T-helper 22 cell (primary cell): ENCODE measurements at regions not wholly inside any gene's neighbourhood (a gene's known extent, or its start where the extent isn't known, plus 50 kb on each side); places are given as distances from the start of the nearest gene placed in this dataset.
"Not testable (repeated sequence)": the region's sequence is repeated elsewhere in the genome, so short reads cannot be mapped to it uniquely, and the experiment has no call there.

Experiments
- DNase-seq: peaks from one replicate; pipeline ENCODE4 v3.0.0-alpha.2; 2020; ENCODE audit warnings: low read depth

DNA sequence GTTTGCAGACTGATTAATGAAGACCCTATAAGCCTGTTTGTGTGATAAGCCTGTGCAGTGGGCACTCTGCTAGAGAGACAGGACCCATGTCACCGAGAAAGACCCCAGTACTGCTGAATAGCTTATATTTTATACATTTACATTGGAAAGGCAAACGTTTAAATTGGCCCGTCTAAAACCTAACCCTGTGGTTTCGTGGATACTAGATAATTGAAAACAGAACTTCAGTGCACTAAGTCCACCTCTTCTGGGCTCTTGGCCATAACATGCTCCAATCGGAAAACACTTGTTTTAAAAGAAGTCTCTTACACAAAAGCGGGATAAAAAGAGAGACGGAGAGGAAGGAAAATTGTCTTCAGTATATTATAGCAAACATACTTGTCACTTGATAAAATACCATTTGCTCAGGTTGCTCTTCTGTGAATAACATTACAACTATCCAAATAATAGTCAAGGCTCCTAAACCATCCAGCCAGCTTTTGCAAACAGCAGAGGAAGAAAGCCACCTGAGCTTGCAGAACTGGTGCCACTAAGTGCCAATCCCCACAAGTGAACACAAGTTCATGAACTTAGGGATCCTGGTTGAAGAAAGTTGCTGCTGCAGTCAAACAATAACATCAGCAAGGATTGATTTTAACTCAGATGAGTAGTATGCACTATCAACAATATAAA, 218.4 kb upstream of the FN1 start:
- DNase-seq, result no peak

DNA sequence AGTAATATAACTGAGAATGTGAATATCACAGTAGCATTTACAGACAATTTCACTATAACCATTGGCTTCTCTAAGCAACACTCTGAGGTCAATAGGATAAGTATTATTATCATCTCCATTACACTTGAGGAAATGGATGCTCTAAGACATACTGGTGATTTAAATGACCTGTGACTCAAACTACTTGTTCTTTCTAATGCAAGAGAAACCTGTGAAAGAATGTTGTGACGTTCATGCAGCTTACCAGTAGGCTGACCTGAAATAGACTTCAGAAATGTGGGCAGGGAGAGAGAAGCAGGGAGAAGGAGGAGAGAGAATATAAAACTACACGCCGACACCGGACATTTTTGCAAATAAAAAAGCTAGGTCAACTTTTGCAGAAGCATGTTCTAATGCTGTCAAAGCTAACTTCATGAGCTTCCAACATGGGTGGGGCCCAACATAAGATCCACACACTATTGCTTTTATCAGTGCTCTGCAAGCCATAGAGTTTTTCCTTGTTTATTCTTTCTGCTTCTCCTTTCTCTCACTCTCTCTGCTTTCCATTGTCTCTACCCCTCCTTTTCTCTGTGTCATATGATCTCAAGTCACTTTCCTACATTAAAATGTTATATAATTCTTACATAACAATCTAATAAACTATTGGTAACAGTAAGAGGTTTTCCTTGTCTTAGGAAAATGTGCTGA, 217.6 kb upstream of the FN1 start:
- DNase-seq, result no peak

DNA sequence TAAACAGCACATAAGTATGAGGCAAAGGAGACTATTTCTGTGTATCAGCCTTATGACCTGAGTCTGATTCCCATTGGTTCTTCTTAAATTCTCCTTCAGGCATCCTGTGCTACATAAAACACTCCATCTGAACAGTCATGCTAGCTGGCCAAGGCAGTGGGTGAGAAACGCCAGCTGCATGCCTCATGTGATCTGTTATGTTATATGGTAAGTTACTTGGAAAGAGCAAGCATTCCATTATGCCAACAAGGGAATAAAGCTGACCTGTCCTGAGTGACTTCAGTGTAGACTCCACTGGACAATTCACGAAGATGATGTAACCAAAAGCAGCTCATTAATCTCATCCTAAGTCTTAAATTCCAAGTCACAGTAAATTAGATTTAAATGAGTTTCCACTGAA, 216.5 kb upstream of the FN1 start:
- no peak for DNase-seq

DNA sequence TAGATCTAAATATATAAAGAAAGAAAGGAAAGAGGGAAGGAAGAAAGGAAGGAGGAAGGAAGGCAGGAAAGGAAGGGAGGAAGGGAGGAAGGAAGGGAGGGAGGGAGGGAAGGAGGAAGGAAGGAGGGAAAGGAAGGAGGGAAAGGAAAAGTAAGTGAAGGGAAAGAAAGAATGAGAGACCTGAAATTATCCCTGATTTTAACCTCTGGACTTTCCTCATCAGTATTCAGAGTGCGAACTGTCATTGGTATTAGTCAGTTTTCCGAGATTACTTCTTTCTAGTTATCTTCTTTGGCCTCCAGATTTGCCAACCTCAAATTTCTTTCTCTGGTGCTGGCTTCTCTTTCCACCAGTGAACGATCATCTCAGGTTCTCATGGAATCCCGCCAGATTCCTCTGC, 215.5 kb upstream of the FN1 start:
- no peak for DNase-seq

DNA sequence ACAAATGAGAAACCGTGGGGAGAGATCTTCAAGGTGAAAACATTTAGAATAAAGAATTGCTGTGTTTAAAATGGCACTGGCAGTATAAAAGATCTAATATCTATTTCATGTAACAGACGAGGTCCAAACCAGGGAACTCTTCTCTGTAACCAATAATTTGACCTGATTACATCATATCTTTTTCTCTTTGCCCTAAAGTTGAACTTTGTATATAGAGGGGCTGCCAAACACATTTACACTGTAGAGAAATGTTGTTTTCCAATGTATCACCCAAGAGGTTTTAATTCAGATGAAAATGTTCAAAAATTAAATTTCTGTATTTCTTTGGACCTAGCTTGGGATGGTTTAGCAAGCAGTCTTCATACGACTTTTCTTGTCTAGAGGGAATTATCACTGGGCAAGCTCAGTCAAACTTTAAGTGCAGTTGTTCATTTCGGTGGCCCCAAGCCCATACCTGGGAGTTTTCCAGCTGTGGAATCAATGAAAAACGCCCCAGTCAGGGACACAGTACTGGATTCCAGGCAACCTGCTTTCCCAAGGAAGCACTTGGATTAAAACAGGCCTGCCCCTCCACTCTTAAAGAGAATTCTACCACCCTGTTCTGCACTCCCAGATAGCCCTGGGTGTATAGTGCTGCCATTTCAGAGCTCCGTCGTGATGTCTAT, 208.5 kb upstream of the FN1 start:
- no peak for DNase-seq

DNA sequence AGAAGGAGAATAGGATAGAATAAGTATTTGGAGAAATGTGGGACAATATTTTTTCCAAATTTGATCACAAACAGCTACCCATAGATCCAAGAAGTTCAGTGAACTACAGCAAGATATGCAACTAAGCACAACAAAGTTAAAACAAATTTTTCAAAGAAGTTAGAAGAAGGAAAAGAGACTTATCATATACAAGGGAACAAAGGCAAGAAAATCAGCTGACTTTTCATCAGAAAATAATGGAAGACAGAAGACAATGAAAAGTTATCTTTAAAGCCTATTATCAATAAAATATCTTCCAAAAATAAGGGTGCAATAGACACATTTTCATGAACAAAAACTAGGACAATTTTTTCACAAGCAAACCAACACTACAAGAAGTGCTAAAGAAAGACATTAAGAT, 202.8 kb upstream of the FN1 start:
- no peak for DNase-seq

DNA sequence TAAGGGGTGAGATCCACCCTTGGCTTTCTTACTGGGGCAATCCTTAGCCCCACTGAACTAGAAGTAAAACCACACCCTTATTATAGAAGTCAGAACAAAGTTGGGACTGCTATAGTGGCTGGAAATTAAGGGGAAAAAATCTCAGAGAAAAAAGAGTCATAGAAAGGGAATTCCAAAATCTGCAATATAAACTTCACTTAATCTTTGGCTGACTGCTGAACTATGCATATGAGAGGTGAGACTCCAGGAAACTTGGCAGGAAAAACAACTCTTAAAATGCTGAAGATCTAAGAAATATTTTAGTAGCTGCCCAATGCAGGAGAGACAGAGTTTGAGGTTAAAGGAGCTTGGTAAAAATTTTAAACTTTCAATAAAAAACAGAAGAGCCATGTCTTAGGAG, 201.8 kb upstream of the FN1 start:
- DNase-seq, result no peak

DNA sequence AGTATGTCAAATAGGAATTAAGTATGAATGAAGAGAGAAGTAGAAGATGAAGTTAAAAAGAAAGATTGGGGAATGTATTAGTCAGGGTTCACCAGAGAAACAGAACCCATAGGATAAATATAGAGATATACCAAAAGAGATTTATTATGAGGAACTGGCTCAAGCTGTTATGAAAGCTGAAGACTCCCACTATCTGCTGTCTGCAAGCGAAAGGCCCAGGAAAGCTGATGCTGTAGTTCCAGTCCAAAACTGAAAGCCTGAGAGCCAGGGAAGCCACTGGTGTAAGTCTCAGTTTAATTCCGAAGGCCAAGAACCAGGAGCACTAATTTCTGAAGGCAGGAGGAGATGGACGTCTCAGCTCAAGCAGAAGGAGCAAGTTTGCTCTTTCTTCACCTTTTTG, 200.9 kb upstream of the FN1 start:
- no peak for DNase-seq

DNA sequence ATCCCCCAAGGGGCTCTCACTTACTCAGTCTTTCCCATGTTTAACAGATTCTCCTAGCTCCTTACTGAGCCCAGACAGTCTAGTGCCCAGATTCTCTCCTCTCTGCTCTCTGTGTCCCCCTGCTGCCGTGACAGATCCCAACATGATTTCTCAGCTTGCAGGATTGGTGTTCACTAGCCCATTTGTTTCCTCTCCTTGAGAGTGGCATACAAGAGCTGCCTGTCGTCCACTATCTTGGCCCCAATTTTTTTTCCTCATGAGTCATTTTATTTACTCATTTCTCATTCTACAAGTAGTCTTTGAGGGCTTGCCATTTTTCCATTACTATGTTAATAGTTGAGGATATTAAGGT, 199.9 kb upstream of the FN1 start:
- DNase-seq, result no peak

DNA sequence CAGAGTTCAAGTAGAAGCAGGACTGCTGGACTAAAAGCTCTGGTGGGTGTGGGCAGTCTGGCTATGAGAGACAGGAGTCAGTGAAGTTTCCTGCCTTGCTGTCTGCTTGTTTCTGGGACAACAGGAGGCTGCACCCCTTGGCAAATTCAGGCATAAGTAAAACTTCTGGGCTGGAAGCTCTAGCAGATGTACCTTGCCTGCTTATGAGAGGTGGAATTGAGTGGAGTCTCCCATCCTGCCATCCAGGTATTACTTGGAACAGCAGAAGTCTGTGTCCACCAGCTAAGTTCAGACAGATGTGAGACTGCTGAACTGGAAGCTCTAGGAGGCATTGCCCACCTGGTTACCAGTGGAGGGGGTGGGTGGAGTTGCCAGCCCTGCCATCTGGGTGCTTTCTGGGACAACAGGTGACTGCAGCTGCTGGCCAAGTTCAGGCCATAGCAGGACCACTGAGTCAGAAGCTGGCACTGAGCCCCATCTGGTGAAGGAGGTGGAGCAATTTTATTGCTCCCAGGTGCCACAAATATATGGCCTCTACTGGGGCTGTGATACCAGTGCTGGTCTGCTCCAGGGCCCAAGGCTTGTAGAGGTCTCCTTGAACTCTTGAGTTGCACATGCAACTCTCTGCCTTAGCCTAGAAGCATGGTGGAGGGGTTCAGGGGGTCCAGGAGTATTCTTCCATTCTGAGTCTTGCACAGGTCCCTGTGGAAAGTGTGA, 199.4 kb upstream of the FN1 start:
- no peak for DNase-seq

DNA sequence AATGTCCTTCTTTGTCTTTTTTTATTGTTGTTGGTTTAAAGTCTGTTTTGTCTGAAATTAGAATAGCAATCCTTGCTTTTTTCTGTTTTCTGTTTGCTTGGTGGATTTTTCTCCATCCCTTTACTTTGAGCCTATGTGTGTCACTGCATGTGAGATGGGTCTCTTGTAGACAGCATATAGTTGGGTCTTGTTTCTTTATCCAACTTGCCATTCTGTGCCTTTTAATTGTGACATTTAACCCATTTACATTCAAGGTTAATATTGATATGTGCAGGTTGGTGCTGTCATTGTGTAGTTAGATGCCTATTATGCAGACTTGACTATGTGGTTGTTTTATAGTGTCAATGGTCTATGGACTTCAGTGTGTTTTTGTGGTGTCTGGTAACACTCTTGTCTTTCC, 197.5 kb upstream of the FN1 start:
- no peak for DNase-seq

DNA sequence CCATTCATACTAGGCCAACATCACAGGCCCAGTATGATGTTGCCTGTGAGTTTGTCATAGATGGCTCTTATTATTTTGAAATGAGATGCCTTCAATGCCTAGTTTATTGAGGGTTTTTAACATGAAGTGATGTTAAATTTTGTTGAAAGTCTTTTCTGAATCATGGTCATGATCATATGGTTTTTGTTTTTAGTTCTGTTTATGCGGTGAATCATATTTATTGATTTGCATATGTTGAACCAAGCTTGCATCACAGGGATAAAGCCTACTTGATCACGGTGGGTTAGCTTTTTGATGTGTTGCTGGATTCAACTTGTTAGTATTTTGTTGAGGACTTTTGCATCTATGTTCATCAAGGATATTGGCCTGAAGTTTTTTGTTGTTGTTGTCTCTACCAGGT, 195.8 kb upstream of the FN1 start:
- no peak for DNase-seq

DNA sequence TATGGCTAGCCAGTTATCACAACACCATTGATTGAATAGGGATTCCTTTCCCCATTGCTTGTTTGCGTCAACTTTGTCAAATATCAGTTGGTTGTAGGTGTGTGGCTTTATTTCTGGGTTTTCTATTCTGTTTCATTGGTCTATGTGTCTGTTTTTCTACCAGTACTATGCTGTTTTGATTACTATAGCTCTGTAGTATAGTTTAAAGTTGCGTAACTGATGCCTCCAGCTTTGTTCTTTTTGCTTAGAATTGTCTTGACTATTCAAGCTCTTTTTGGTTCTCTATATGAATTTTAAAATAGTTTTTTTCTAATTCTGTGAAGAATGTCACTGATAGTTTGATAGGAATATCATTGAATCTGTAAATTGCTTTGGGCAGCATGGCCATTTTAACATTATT, 194.9 kb upstream of the FN1 start:
- not testable (repeated sequence) for DNase-seq

DNA sequence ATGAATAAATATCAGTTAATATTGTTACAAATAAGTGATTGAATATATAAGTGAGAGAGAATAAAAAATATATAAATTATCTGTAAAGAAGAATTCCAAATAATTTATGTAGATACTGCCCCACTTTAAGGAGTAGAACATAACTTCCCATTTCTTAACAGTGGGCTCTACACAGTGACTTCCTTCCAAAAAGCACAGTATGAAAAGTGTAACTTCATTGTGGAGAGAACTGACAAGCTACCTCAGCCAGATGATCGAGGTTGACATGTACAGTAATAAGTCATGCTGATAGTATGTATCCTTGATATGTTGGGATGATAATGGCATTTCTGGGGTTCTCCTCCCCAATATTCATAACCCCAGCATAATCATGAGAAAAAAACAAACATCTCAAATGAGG, 191.9 kb upstream of the FN1 start:
- no peak for DNase-seq

DNA sequence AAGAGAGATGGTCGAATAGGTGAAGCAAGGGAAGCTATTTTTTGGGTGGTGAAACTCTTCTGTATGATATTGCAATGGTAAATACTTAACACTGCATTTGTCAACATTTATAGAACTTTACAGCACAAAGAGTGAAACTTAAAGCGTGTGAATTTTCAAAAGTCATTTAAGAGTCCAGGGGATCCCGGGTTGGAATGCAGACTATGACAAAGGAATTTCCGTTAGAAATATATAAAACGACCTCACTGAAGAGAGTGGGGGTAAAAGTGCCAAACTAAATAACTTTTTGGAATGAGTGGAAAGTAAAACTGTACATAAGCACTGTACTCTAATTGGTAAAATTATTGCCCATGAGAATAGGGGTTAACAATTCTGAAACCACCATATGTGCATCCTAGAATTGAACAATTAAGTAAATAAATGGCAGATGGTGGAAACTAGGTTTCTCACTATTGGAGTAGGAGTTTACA, 191.0 kb upstream of the FN1 start:
- DNase-seq, result no peak

DNA sequence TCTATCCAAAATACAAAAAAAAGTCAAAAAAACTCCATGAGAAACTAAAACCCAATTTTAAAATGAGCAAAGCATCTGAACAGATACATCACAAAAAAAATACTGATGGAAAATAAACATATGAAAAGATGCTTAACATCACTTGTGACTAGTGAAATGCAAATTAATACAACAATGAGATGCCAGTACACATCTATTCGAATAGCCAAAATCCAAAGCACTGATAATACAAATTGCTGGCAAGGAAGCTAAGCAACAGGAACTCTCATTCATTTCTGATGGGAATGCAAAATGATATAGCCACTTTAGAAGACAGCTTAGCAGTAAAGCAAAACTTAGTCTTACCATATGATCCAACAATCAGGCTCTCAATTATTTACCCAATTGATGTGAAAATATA, 190.2 kb upstream of the FN1 start:
- DNase-seq, result no peak

DNA sequence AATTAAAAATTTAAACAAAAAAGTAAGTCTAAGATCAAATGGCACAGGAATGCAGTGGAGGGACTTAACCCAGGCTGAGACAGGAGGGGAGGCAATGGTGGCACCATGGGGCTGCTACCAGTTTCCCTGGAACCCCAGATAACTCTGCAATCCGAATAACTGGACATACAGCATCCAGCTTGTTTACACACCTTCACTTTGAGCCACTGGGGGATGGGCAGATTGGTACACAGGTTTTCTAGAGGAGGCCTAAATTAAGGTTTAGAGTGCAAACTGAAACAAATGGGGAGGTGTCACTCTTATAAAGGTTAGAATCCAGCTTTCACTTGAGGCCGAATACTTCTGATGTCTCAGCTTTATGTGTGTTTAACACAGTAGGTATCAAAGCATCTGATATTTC, 189.3 kb upstream of the FN1 start:
- no peak for DNase-seq

DNA sequence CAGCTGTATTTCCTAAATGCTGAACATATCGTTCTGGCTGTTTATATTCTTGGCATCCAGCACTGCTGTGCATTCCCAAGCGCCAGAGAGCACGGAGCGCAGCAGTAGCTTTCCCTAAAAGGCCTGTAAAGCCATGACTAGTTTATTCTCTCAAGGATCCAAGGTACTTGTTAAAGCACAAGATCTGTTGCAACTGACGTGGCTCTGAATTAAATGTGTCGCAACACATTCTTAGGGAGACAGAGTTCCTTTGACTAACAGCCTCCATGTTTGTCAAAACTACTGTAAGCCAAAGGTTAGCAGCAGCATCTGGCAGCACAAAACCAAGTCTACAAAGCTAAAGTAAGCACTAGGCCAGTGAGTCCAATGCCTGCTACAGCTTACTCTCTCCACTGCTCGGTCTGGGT, 188.6 kb upstream of the FN1 start:
- DNase-seq, result no peak

DNA sequence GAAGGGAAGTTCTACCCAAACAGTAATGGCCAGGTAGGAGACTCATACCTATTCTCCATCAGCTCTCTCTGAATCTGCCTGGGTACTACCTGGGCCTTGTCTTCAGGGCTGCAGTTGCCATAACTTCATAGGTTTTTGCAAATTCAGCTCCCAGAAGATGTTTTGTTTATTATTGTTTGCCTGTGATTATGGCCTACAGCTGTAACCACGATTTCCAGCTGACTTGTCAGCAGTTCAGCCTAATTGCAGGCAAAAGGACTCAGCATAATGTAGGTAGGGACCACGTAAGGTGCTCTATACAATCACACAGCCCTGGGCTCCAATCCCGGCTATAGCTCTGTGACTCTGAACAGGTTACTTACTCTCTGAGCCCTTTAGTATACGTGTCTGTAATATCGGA, 187.0 kb upstream of the FN1 start:
- no peak for DNase-seq

DNA sequence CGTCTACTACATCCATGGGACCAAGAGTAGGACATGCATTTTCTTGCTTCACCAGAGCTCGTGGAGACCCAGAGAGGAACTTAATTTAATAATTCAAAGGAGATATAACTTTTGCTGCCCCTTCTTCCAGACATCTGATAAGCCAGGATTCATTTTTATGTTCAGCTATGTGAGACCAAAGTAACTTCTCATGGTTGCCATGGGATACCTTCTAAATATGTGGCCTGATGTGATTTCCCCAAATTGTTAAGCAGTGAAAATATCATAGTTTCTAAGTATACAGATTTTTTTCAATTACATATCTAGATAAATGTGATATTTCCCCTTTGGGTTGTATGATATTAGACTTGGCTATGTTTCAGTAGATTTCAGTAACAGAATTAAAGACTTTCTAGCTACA, 185.5 kb upstream of the FN1 start:
- no peak for DNase-seq

DNA sequence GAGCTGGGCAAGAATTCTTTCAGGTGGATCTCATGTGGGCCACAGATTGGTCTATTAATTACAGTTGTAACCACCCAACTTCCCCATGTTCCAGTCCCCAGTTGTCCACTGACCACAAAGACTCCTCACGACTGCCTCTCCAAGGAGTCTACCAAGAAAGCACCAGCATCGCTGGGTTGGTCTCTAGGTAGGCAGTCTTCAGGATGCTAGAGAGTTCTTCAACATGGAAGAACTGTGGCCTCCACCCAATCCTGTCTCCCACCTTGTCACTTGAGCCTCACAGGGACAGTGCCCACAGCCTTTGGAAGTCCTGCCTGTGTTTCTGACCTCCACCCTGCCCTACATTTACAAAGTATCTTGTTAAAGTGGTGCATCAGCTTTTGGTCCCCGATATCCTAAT, 184.7 kb upstream of the FN1 start:
- DNase-seq, result no peak

DNA sequence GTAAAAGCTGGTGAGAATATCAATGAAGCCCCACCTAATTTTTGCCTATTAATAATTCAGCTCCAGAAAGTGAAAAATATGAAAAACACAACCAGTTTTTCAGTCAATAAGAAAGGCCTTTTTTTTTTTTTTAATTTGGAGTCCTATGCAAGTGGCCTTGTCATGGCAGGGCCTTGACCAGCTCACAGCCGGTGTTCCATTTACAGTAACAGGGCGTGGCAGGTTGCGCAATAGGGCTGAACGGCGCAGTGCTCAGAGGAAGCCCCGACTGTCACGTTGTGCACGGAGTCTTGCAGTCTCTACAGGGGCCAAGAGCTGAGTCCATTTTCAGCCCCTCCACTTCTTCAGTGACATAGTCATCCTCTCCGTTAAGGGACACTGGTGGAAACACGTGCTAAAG, 184.1 kb upstream of the FN1 start:
- DNase-seq, result no peak
